ENCODE measurements at regions not wholly inside any gene's neighbourhood (a gene's known extent, or its start where the extent isn't known, plus 50 kb on each side); places are given as distances from the start of the nearest gene placed in this dataset.

GRCh38 chr16:5770118-5770517, 672.5 kb upstream of the EEF2KMT start:
- TF ChIP-seq CTCF (IDR thresholded peaks at IDR 0.05; ENCODE audit: low read depth, low read length) (no peak), EZH2phosphoT487 (IDR thresholded peaks at IDR 0.05; ENCODE audit: low read depth) (no peak)
